Left lung (tissue), 4 donors: ENCODE measurements at regions not wholly inside any gene's neighbourhood (a gene's known extent, or its start where the extent isn't known, plus 50 kb on each side); places are given as distances from the start of the nearest gene placed in this dataset.

Experiments
- ATAC-seq: fragments of 200-7000 bp; cut with Tn5 transposase; one replicate; pipeline ENCODE4 v1.9.1; 2020; ENCODE audit warnings: moderate library complexity
- DNase-seq, 4 donors: peaks; one replicate each; pipeline ENCODE4 v3.0.0-alpha.2; 2013 to 2020
- H3K27ac ChIP-seq, 2 donors: fragments of 200-600 bp; sonication (generic) in 1 of 2; one replicate each; pipeline versions ENCODE4 v1.5.0 to v1.8.0; 2020 to 2021
- H3K27me3 ChIP-seq, 2 donors: fragments of 200-600 bp; sonication (generic) in 1 of 2; one replicate each; pipeline versions ENCODE4 v1.5.0 to v1.8.0; 2020 to 2021
- H3K36me3 ChIP-seq, 2 donors: fragments of 200-600 bp; sonication (generic) in 1 of 2; one replicate each; pipeline versions ENCODE4 v1.5.0 to v1.8.0; 2020 to 2021
- H3K4me1 ChIP-seq, 2 donors: fragments of 200-600 bp; one replicate each; pipeline ENCODE4 v1.8.0; 2021
- H3K4me3 ChIP-seq, 2 donors: fragments of 200-600 bp; sonication (generic) in 1 of 2; one replicate each; pipeline versions ENCODE4 v1.5.0 to v1.8.0; 2020 to 2021; ENCODE audit warnings: mild to moderate bottlenecking in 1 of 2
- H3K9me3 ChIP-seq, 2 donors: fragments of 200-600 bp; sonication (generic) in 1 of 2; one replicate each; pipeline versions ENCODE4 v1.5.0 to v1.8.0; 2020 to 2021
- intact Hi-C, 2 donors: fragments of 100-400 bp; cut with DNase I; formaldehyde crosslinking; loops; one replicate each; pipeline versions ENCODE4 v1.11.2 to v1.14.2; 2022
- TF ChIP-seq, protein P1 (sequence below), 2 donors: fragments of 200-600 bp; sonication (generic) in 1 of 2; IDR thresholded peaks; one replicate each; pipeline versions ENCODE4 v1.5.0 to v1.8.0; 2021; ENCODE audit warnings: antibody characterized with exemption in 2 of 2
- donor health status: DM: no; HTN: yes; CAD: no.
- donor health status: DM: no; HTN: no; CAD: no.

DNA sequence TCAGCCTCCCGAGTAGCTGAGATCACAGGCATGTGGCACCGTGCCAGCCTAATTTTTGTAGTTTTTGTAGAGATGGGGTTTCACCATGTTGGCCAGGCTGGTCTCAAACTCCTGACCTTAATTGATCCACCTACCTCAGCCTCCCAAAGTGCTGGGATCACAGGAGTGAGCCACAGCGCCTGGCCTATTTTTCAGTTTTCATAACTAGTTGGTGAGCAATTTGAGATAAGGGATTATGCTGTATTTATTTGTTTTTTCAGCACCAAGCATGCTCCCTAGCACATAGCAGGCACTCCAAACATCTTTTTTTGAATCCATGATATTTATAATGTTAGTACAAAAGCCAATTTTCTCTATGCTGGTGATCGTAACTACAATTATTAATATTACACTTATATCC, 541.2 kb downstream of the SNAPC1 start:
- DNase-seq: no peak
- H3K4me1 ChIP-seq: no peaks in the 10 kb centered on the region
- no peak overlapping the region for H3K4me3 ChIP-seq
- peaks cover 0 to 11% of the 10 kb centered on the region in 2 donors for H3K9me3 ChIP-seq
- intact Hi-C loops: no loop called here
- H3K27ac ChIP-seq: no peak overlapping the region
- TF ChIP-seq, protein P1, sequence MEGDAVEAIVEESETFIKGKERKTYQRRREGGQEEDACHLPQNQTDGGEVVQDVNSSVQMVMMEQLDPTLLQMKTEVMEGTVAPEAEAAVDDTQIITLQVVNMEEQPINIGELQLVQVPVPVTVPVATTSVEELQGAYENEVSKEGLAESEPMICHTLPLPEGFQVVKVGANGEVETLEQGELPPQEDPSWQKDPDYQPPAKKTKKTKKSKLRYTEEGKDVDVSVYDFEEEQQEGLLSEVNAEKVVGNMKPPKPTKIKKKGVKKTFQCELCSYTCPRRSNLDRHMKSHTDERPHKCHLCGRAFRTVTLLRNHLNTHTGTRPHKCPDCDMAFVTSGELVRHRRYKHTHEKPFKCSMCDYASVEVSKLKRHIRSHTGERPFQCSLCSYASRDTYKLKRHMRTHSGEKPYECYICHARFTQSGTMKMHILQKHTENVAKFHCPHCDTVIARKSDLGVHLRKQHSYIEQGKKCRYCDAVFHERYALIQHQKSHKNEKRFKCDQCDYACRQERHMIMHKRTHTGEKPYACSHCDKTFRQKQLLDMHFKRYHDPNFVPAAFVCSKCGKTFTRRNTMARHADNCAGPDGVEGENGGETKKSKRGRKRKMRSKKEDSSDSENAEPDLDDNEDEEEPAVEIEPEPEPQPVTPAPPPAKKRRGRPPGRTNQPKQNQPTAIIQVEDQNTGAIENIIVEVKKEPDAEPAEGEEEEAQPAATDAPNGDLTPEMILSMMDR (IDR thresholded peaks at IDR 0.05): no peak
- H3K36me3 ChIP-seq: no peaks in the 10 kb centered on the region
- no peaks in the 10 kb centered on the region for H3K27me3 ChIP-seq
- ATAC-seq: no peak

DNA sequence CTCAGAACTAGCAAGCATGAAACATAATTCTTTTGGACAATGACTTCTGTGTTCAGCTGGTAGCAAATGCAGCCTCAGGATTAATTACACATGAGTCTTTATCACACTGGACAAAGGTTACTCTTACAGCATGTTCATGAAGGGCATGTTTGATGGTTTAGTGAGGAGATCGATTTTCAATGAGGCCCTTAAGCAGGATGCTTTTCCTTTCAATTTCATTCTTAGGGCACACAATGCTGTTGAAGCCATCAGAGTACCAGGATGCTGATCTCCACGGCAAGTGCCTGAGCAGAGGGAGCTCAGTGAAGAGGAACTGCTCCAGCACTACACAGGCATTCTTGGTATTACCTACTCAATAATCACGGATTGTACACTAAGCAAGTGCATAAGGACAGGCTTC, 542.0 kb downstream of the SNAPC1 start:
- TF ChIP-seq, protein P1 (IDR thresholded peaks at IDR 0.05): no peak
- DNase-seq: no peak
- ATAC-seq: no peak
- Histone ChIP-seq H3K4me1 (no peaks in the 10 kb centered on the region), H3K9me3 (peaks cover 0 to 11% of the 10 kb centered on the region in 2 donors), H3K27ac (no peak overlapping the region), H3K4me3 (no peak overlapping the region), H3K27me3 (no peaks in the 10 kb centered on the region), H3K36me3 (no peaks in the 10 kb centered on the region)
- intact Hi-C loops: no loop called here

DNA sequence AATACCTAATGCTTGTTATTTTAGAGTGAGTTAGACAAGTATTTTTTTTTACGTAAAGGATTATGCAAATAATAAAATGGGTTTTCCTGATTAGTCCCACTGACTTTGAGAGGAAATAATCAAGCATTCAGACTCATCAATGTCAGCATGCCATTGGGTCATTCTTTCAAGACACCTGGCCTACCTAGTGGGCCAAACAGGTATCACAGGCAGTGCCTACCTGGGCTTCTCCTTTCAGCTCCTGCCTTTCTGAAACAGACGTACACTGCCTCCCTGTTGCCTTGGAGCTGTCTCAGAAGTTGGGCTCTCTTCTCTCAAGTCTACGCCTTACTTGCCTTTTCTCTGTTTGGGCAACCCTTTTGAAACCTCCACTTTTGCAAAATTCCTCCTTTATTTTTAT, 545.6 kb downstream of the SNAPC1 start:
- TF ChIP-seq, protein P1 (IDR thresholded peaks at IDR 0.05): no peak
- Histone ChIP-seq H3K27me3 (no peaks in the 10 kb centered on the region), H3K4me1 (no peaks in the 10 kb centered on the region), H3K9me3 (peaks cover 0 to 5% of the 10 kb centered on the region in 2 donors), H3K4me3 (no peak overlapping the region), H3K36me3 (no peaks in the 10 kb centered on the region), H3K27ac (no peak overlapping the region)
- ATAC-seq: no peak
- DNase-seq: no peak
- intact Hi-C loops: no loop called here

DNA sequence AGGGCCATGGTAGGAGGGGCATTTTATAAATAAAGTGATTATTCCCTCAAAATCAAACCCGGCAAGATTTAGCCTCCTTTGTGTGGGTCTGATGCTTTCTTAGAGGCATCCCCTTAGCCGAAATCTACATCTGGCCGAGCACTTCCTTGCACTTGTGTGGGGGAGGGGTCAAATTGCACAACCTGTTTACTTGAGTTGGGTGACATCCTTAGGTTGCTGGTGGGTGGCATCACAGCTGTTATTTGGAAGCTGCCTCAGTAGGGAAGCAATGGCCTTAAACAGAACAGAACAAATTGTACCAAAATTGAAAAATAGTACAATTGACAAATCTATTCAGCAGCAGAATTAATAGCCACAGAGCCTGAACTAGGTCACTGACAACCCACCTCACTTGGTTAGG, 546.1 kb downstream of the SNAPC1 start:
- Histone ChIP-seq H3K4me1 (no peaks in the 10 kb centered on the region), H3K27me3 (no peaks in the 10 kb centered on the region), H3K27ac (no peak overlapping the region), H3K9me3 (peaks cover 0 to 5% of the 10 kb centered on the region in 2 donors), H3K36me3 (no peaks in the 10 kb centered on the region), H3K4me3 (no peak overlapping the region)
- intact Hi-C loops: no loop called here
- TF ChIP-seq, protein P1 (IDR thresholded peaks at IDR 0.05): no peak
- DNase-seq: no peak
- ATAC-seq: no peak

DNA sequence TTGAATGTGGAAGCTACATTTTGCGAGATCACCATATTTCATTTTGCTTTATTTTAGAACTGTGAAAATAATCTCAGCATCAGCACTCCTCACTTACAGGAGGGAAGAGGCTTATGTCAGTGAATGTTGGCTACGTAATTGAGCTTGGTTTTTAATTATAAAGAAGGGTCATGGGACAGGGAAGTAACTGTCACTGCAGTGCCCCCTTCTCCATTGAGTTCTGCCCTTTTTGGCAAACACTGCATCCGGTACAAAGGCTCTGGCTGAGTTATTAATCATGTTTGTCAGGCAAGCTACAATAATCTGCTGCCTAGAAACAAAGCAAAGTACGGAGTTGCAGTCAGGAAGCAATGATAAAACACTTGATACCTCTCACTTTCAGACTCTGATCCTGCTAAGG, 546.7 kb downstream of the SNAPC1 start:
- TF ChIP-seq, protein P1 (IDR thresholded peaks at IDR 0.05): no peak
- Histone ChIP-seq H3K9me3 (peaks cover 0 to 5% of the 10 kb centered on the region in 2 donors), H3K4me1 (no peaks in the 10 kb centered on the region), H3K4me3 (no peak overlapping the region), H3K27ac (no peak overlapping the region), H3K27me3 (no peaks in the 10 kb centered on the region), H3K36me3 (no peaks in the 10 kb centered on the region)
- DNase-seq (peak in 2 of 4 donors; percentile 1 to 26), ATAC-seq (no peak)
- intact Hi-C loops: no loop called here
